Loucy (cell line): ENCODE measurements at regions not wholly inside any gene's neighbourhood (a gene's known extent, or its start where the extent isn't known, plus 50 kb on each side); places are given as distances from the start of the nearest gene placed in this dataset.

Experiments used
- H2AFZ ChIP-seq: fragments of 200-600 bp; sonication (generic); 2 replicates; pipeline ENCODE4 v1.6.0; 2016; ENCODE audit warnings: antibody characterized with exemption, mild to moderate bottlenecking, low read length, moderate library complexity
- H3F3A ChIP-seq: fragments of 200-600 bp; 2 replicates; pipeline ENCODE4 v1.6.0; 2016; ENCODE audit warnings: antibody characterized with exemption, low read depth, mild to moderate bottlenecking
- H3K27me3 ChIP-seq: fragments of 200-600 bp; sonication (generic); 2 replicates; pipeline ENCODE4 v1.6.1; 2014; ENCODE audit warnings: low read length, mild to moderate bottlenecking; ENCODE audit not compliant: insufficient read depth, poor library complexity, severe bottlenecking
- H3K36me3 ChIP-seq: fragments of 200-600 bp; sonication (generic); 2 replicates; pipeline ENCODE4 v1.6.1; 2016; ENCODE audit warnings: low read length; ENCODE audit not compliant: insufficient read depth
- H3K4me1 ChIP-seq: fragments of 200-600 bp; sonication (generic); 2 replicates; pipeline ENCODE4 v1.5.1; 2014; ENCODE audit warnings: low read length, mild to moderate bottlenecking; ENCODE audit not compliant: insufficient read depth, poor library complexity, severe bottlenecking
- H3K4me2 ChIP-seq: fragments of 200-600 bp; sonication (generic); 2 replicates; pipeline ENCODE4 v1.6.0; 2014; ENCODE audit warnings: antibody characterized with exemption, low read length, low read depth, mild to moderate bottlenecking; ENCODE audit not compliant: poor library complexity, severe bottlenecking
- H3K4me3 ChIP-seq: fragments of 200-600 bp; sonication (generic); 2 replicates; pipeline ENCODE4 v1.5.1; 2014; ENCODE audit warnings: low read length, mild to moderate bottlenecking, mixed read lengths; ENCODE audit not compliant: poor library complexity, severe bottlenecking
- H3K79me2 ChIP-seq: fragments of 200-600 bp; sonication (generic); 2 replicates; pipeline ENCODE4 v1.6.1; 2014; ENCODE audit warnings: low read length; ENCODE audit not compliant: insufficient read depth
- H3K9ac ChIP-seq: fragments of 200-600 bp; sonication (generic); 2 replicates; pipeline ENCODE4 v1.6.0; 2014; ENCODE audit warnings: mild to moderate bottlenecking, low read depth, low read length, moderate library complexity; ENCODE audit not compliant: poor library complexity, severe bottlenecking
- H3K9me2 ChIP-seq: fragments of 200-600 bp; sonication (generic); replicated peaks from 2 replicates; pipeline ENCODE4 v1.6.1; 2016; ENCODE audit warnings: low read depth, low read length, mixed read lengths
- H3K9me3 ChIP-seq: fragments of 200-600 bp; sonication (generic); 2 replicates; pipeline ENCODE4 v1.6.1; 2014; ENCODE audit warnings: mild to moderate bottlenecking, antibody characterized with exemption, low read length, low read depth; ENCODE audit not compliant: insufficient read depth
- H4K20me1 ChIP-seq: fragments of 200-600 bp; sonication (generic); 2 replicates; pipeline ENCODE4 v1.6.0; 2014; ENCODE audit warnings: antibody characterized with exemption, low read length, mild to moderate bottlenecking; ENCODE audit not compliant: insufficient read depth, poor library complexity, severe bottlenecking
- EZH2phosphoT487 ChIP-seq: fragments of 200-600 bp; IDR thresholded peaks from 2 replicates; pipeline ENCODE4 v1.6.1; 2018; ENCODE audit warnings: antibody characterized with exemption, mild to moderate bottlenecking, moderate library complexity, borderline replicate concordance
- TF ChIP-seq, protein P1 (sequence below): fragments of 200-600 bp; sonication (generic); conservative IDR thresholded peaks from 2 replicates; pipeline ENCODE4 v1.5.1; 2014; ENCODE audit warnings: mild to moderate bottlenecking, antibody characterized with exemption, low read length

DNA sequence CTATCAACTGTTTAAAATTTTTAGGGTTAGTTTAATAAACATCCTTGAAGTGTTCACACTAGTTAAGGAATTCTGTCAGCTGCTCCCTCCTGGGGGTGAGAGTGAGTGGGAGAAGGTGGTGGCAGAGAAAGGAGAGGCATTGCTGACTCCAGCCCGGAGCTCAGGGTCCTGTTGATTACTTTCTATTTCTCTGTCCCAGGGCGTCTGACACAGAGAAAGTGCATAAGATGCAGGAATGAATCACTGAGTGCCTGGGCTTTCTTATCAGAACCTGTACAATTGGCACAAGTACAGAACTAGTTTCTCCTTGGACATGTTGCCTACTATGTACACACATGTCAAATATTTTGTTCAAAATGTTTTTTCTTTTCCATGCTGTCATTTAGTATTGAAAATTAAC lies 410.8 kb upstream of the COBL start:
- Histone ChIP-seq H3F3A (no peaks in the 10 kb centered on the region), H3K27me3 (no peaks in the 10 kb centered on the region), H3K9me3 (no peaks in the 10 kb centered on the region), H3K36me3 (no peaks in the 10 kb centered on the region), H3K79me2 (no peaks in the 10 kb centered on the region), H3K4me3 (no peak overlapping the region), H3K4me2 (no peak overlapping the region), H2AFZ (no peak overlapping the region), H3K9ac (no peak overlapping the region), H4K20me1 (no peaks in the 10 kb centered on the region), H3K9me2 (no peaks in the 10 kb centered on the region; the same call in 1 of the 2 replicates), H3K4me1 (no peaks in the 10 kb centered on the region)
- no peak for TF ChIP-seq EZH2phosphoT487
- TF ChIP-seq, protein P1, sequence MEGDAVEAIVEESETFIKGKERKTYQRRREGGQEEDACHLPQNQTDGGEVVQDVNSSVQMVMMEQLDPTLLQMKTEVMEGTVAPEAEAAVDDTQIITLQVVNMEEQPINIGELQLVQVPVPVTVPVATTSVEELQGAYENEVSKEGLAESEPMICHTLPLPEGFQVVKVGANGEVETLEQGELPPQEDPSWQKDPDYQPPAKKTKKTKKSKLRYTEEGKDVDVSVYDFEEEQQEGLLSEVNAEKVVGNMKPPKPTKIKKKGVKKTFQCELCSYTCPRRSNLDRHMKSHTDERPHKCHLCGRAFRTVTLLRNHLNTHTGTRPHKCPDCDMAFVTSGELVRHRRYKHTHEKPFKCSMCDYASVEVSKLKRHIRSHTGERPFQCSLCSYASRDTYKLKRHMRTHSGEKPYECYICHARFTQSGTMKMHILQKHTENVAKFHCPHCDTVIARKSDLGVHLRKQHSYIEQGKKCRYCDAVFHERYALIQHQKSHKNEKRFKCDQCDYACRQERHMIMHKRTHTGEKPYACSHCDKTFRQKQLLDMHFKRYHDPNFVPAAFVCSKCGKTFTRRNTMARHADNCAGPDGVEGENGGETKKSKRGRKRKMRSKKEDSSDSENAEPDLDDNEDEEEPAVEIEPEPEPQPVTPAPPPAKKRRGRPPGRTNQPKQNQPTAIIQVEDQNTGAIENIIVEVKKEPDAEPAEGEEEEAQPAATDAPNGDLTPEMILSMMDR: no peak

GRCh38 chr7:51706851-51707250 lies 390.2 kb upstream of the COBL start:
- Histone ChIP-seq H3K27me3 (no peaks in the 10 kb centered on the region), H3K4me1 (no peaks in the 10 kb centered on the region), H3K4me3 (no peak overlapping the region), H3K9me2 (no peaks in the 10 kb centered on the region), H4K20me1 (no peaks in the 10 kb centered on the region), H3F3A (no peaks in the 10 kb centered on the region), H3K9ac (no peak overlapping the region), H3K9me3 (0 out of 2 replicates have a peak, but pooled peaks cover 2% of the 10 kb centered on the region), H3K4me2 (no peak overlapping the region), H3K36me3 (no peaks in the 10 kb centered on the region), H3K79me2 (no peaks in the 10 kb centered on the region), H2AFZ (no peak overlapping the region)
- TF ChIP-seq, protein P1: no peak
- no peak for TF ChIP-seq EZH2phosphoT487

DNA sequence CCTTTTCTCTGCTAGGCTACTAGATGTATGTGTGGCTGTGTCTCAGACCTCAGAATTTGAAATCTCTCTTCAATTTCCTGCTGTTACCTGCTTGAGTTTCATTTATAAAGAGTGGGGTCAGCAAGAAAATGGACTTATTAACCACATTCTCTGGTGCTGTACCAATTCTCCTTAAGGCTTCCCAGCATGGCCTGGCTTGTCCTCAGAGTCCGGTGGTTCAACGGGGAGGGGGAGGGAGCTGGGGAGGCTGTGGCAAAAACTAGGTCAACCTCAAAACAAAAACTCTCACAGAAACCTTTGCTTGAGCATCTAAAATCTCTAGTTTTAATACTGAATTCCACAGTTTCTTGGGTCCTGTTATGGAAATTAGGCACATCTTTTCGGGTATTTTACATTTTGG lies 389.1 kb upstream of the COBL start:
- no peaks in the 10 kb centered on the region for H3K9me2 ChIP-seq

More for the DNA sequence above, 389.1 kb upstream of the COBL start:
- no peaks in the 10 kb centered on the region for H3K36me3 ChIP-seq
- H3F3A ChIP-seq: no peaks in the 10 kb centered on the region
- TF ChIP-seq EZH2phosphoT487: no peak
- TF ChIP-seq, protein P1: no peak
- no peaks in the 10 kb centered on the region for H3K79me2 ChIP-seq
- no peaks in the 10 kb centered on the region for H4K20me1 ChIP-seq
- no peak overlapping the region for H3K4me3 ChIP-seq
- H3K9me3 ChIP-seq: 0 out of 2 replicates have a peak, but pooled peaks cover 2% of the 10 kb centered on the region
- no peaks in the 10 kb centered on the region for H3K4me1 ChIP-seq
- H3K27me3 ChIP-seq: no peaks in the 10 kb centered on the region
- H3K4me2 ChIP-seq: no peak overlapping the region
- H2AFZ ChIP-seq: no peak overlapping the region
- no peak overlapping the region for H3K9ac ChIP-seq
